ENCODE measurements at regions not wholly inside any gene's neighbourhood (a gene's known extent, or its start where the extent isn't known, plus 50 kb on each side); places are given as distances from the start of the nearest gene placed in this dataset.

GRCh38 chr13:94928127-94928775, 215.9 kb upstream of the SOX21 start:
- H3K36me3 Mint-ChIP-seq (ENCODE audit: low read depth), result no peaks in the 10 kb centered on the region
- H3K9me3 Mint-ChIP-seq, result peaks cover 4% of the 10 kb centered on the region
- H3K27me3 Mint-ChIP-seq, result peaks cover 4% of the 10 kb centered on the region
- H3K4me1 Mint-ChIP-seq (ENCODE audit: low read depth), result no peaks in the 10 kb centered on the region
- no peak overlapping the region for H3K27ac Mint-ChIP-seq
- H3K4me3 Mint-ChIP-seq, result no peak overlapping the region

GRCh38 chr13:94925263-94925662, 212.9 kb upstream of the SOX21 start:
- Mint-ChIP-seq H3K36me3 (ENCODE audit: low read depth) (no peaks in the 10 kb centered on the region), H3K27ac (no peak overlapping the region), H3K9me3 (no peaks in the 10 kb centered on the region), H3K4me1 (ENCODE audit: low read depth) (no peaks in the 10 kb centered on the region), H3K4me3 (no peak overlapping the region), H3K27me3 (peaks cover 5% of the 10 kb centered on the region)

DNA sequence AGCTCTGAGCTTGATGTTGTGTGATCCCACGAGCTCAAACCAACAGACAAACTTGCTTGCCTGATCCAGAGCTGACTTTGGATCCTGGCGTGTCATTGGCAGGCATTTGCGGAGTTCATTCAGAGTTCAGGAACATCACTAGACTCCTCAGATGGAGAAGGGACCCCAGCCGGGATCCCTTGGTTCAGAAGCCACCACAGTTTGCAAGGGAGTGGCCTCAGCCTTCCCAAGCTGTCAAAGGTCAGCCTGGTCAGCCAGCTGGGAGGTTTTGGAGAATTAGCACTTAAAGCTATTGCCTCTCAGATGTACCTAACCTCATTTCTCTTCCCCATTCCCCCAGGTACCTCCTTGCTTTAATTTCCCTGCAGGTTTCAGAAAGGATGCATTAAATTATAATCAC, 208.8 kb upstream of the SOX21 start:
- Mint-ChIP-seq H3K36me3 (ENCODE audit: low read depth) (no peaks in the 10 kb centered on the region), H3K27ac (no peak overlapping the region), H3K9me3 (no peaks in the 10 kb centered on the region), H3K4me1 (ENCODE audit: low read depth) (no peaks in the 10 kb centered on the region), H3K27me3 (peaks cover 5% of the 10 kb centered on the region), H3K4me3 (no peak overlapping the region)

- H3K27me3 Mint-ChIP-seq, result peaks cover 5% of the 10 kb centered on the region
- no peaks in the 10 kb centered on the region for H3K36me3 Mint-ChIP-seq (ENCODE audit: low read depth)
- no peak overlapping the region for H3K4me3 Mint-ChIP-seq
- H3K4me1 Mint-ChIP-seq (ENCODE audit: low read depth), result no peaks in the 10 kb centered on the region
- no peaks in the 10 kb centered on the region for H3K9me3 Mint-ChIP-seq
- no peak overlapping the region for H3K27ac Mint-ChIP-seq
Observed at GRCh38 chr13:94920578-94920977, 208.2 kb upstream of the SOX21 start.

- H3K9me3 Mint-ChIP-seq, result no peaks in the 10 kb centered on the region
- no peaks in the 10 kb centered on the region for H3K4me1 Mint-ChIP-seq (ENCODE audit: low read depth)
- no peak overlapping the region for H3K4me3 Mint-ChIP-seq
- no peaks in the 10 kb centered on the region for H3K36me3 Mint-ChIP-seq (ENCODE audit: low read depth)
- peaks cover 5% of the 10 kb centered on the region for H3K27me3 Mint-ChIP-seq
- no peak overlapping the region for H3K27ac Mint-ChIP-seq
Observed at GRCh38 chr13:94917824-94918223, 205.5 kb upstream of the SOX21 start.

DNA sequence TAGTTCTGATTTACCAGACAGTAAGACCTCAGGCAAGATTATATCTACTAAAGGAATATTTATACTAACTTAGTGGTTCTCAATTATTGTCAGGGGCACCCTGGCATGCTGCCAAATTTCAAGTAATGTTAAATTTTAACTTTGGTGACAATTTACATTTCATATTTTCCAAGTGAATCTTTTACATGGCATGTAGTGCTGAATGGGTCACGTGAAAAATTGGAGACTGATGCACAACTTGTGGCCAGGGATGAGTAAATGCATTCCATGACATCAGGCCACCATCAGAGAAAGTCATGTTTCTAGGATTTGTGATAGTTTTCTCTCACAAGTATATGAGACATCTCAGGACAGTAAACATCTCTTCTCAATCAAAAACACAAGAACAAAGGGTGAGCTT, 202.6 kb upstream of the SOX21 start:
- H3K9me3 Mint-ChIP-seq, result no peaks in the 10 kb centered on the region
- H3K27ac Mint-ChIP-seq, result no peak overlapping the region
- H3K4me1 Mint-ChIP-seq (ENCODE audit: low read depth), result no peaks in the 10 kb centered on the region

GRCh38 chr13:94906605-94907004, 194.3 kb upstream of the SOX21 start:
- Mint-ChIP-seq H3K27me3 (peaks cover 36% of the 10 kb centered on the region), H3K4me1 (ENCODE audit: low read depth) (no peaks in the 10 kb centered on the region), H3K36me3 (ENCODE audit: low read depth) (no peaks in the 10 kb centered on the region), H3K9me3 (no peaks in the 10 kb centered on the region), H3K27ac (no peak overlapping the region), H3K4me3 (no peak overlapping the region)

More for the DNA sequence above, 202.6 kb upstream of the SOX21 start:
- Mint-ChIP-seq H3K36me3 (ENCODE audit: low read depth) (no peaks in the 10 kb centered on the region), H3K4me3 (no peak overlapping the region), H3K27me3 (peaks cover 17% of the 10 kb centered on the region)

GRCh38 chr13:94902722-94903407, 190.5 kb upstream of the SOX21 start:
- Mint-ChIP-seq H3K4me1 (ENCODE audit: low read depth) (no peaks in the 10 kb centered on the region), H3K27ac (no peak overlapping the region), H3K27me3 (peaks cover 9% of the 10 kb centered on the region), H3K9me3 (no peaks in the 10 kb centered on the region), H3K36me3 (ENCODE audit: low read depth) (no peaks in the 10 kb centered on the region), H3K4me3 (no peak overlapping the region)

- Mint-ChIP-seq H3K9me3 (no peaks in the 10 kb centered on the region), H3K4me3 (no peak overlapping the region), H3K4me1 (ENCODE audit: low read depth) (no peaks in the 10 kb centered on the region), H3K36me3 (ENCODE audit: low read depth) (no peaks in the 10 kb centered on the region), H3K27ac (no peak overlapping the region), H3K27me3 (peaks cover 4% of the 10 kb centered on the region)
Observed at GRCh38 chr13:94901070-94901469, 188.7 kb upstream of the SOX21 start.

DNA sequence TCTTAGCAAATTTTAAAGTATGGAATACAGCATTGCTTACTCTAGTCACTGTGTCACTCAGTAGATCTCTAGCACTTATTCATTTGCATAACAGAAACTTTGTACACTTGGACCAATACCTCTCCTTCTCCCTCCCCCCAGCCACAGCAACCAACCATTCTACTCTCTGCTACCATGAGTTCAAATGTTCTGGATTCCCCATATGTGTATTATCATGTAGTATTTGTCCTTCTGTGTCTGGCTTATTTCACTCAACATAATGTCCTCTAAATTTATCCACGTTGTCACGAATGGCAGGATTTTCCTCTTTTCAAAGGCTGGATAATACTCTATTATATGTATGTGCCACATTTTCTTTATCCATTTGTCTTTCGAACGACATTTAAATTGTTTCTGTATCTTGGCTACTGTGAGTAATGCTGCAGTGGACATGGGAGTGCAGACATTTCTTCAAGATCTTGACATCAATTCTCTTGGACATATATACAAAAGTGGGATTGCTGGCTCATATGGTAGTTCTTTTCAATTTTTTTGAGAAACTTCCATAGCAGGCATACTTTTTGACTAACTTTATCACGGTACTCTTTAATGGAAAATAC, 184.5 kb upstream of the SOX21 start:
- Mint-ChIP-seq H3K4me1 (ENCODE audit: low read depth) (no peaks in the 10 kb centered on the region), H3K27ac (no peak overlapping the region), H3K27me3 (no peaks in the 10 kb centered on the region), H3K36me3 (ENCODE audit: low read depth) (no peaks in the 10 kb centered on the region), H3K4me3 (no peak overlapping the region), H3K9me3 (no peaks in the 10 kb centered on the region)

DNA sequence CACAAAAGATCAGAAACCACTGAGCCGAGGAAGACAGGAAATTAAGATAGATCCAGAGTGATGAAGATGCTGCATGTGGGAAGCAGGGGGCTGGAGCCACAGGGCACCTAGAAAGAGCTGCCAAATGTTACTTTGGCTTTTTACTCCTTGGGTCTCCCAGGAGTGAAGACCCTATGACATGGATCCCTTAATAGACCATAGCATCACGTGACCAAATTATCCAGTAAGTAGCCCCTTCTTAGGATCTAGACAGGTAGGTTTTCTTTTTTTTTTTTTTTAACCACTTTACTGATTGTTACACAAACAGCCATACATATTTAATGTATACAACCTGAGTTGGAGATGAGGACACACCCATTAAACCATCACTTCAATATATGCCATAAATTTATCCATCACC, 183.9 kb upstream of the SOX21 start:
- no peaks in the 10 kb centered on the region for H3K9me3 Mint-ChIP-seq
- no peaks in the 10 kb centered on the region for H3K4me1 Mint-ChIP-seq (ENCODE audit: low read depth)
- H3K36me3 Mint-ChIP-seq (ENCODE audit: low read depth), result no peaks in the 10 kb centered on the region
- no peak overlapping the region for H3K4me3 Mint-ChIP-seq
- H3K27ac Mint-ChIP-seq, result no peak overlapping the region
- no peaks in the 10 kb centered on the region for H3K27me3 Mint-ChIP-seq

DNA sequence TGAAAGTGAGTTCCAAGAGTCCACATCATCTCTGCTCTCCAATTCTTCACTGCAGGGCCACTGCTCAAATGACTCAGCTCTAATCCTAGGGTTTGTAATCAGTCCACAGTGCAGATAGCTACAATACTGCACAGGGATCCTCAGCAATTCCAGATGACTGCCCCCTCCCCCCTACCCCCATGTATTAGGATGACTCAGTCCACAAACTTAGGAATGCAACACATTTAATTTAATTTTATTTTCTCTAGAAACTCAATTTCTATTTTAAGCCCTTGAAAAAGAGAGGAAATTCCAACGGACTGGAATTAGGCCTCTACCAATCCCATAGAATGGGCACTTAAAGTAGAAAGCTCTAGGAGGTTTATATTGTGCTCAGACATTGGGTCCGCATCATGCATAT, 173.8 kb upstream of the SOX21 start:
- Mint-ChIP-seq H3K9me3 (no peaks in the 10 kb centered on the region), H3K27ac (no peak overlapping the region), H3K36me3 (ENCODE audit: low read depth) (no peaks in the 10 kb centered on the region), H3K27me3 (peaks cover 4% of the 10 kb centered on the region), H3K4me1 (ENCODE audit: low read depth) (no peaks in the 10 kb centered on the region), H3K4me3 (no peak overlapping the region)

- Mint-ChIP-seq H3K4me1 (ENCODE audit: low read depth) (no peaks in the 10 kb centered on the region), H3K9me3 (no peaks in the 10 kb centered on the region), H3K4me3 (no peak overlapping the region), H3K27ac (no peak overlapping the region), H3K36me3 (ENCODE audit: low read depth) (no peaks in the 10 kb centered on the region), H3K27me3 (no peaks in the 10 kb centered on the region)
Observed at GRCh38 chr13:94880463-94880862, 168.1 kb upstream of the SOX21 start.

GRCh38 chr13:94878602-94879165, 166.3 kb upstream of the SOX21 start:
- Mint-ChIP-seq H3K27ac (no peak overlapping the region), H3K9me3 (no peaks in the 10 kb centered on the region), H3K27me3 (no peaks in the 10 kb centered on the region), H3K4me3 (no peak overlapping the region), H3K36me3 (ENCODE audit: low read depth) (no peaks in the 10 kb centered on the region), H3K4me1 (ENCODE audit: low read depth) (no peaks in the 10 kb centered on the region)

DNA sequence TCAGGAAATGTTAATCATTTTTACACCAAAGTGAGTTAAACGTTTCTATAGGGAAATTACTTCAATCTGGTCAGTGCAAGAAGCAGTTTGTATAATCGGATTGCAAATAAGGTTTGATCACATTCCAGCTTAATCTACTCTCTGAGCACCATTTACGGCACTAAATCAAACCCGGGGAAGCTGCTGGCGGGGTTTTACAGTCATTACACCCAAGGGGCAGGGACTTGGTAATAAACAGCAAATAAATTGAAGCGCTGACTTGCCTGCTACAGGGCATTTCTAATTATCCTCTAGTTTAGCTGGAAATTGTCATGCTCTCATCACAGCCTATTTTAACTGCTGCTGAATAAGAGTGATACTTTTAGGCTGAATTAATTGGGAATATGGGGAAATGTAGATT, 152.1 kb upstream of the SOX21 start:
- no peaks in the 10 kb centered on the region for H3K36me3 Mint-ChIP-seq (ENCODE audit: low read depth)
- no peak overlapping the region for H3K4me3 Mint-ChIP-seq
- no peak overlapping the region for H3K27ac Mint-ChIP-seq
- no peaks in the 10 kb centered on the region for H3K9me3 Mint-ChIP-seq
- H3K4me1 Mint-ChIP-seq (ENCODE audit: low read depth), result peaks cover 13% of the 10 kb centered on the region
- H3K27me3 Mint-ChIP-seq, result peaks cover 13% of the 10 kb centered on the region

Measured in stimulated activated naive CD8-positive, alpha-beta T cell treated with anti-CD3 and anti-CD28 coated beads, Interleukin-15, Interleukin-2, amounts not matched to agents 100 ng/mL and 50 ng/mL, for 24 hours (primary cell).